GM12892 (cell line): ENCODE measurements at regions not wholly inside any gene's neighbourhood (a gene's known extent, or its start where the extent isn't known, plus 50 kb on each side); places are given as distances from the start of the nearest gene placed in this dataset.

ENCODE experiments used
- DNase-seq: peaks from one replicate; pipeline ENCODE4 v3.0.0; 2011; ENCODE audit not compliant: insufficient read length
- FAIRE-seq: peaks from 2 replicates; lab custom pipeline; 2011; peaks lifted over from hg19 to GRCh38; lab: Jason Lieb, UNC
- POLR2A ChIP-seq: IDR thresholded peaks from 2 replicates; pipeline ENCODE4 v1.6.1; 2011; ENCODE audit warnings: low read depth, low read length, control low read depth
- POLR2AphosphoS5 ChIP-seq: IDR thresholded peaks from 2 replicates; pipeline ENCODE4 v1.6.1; 2011; ENCODE audit warnings: low read depth, low read length, control low read depth
- TAF1 ChIP-seq: IDR thresholded peaks from 2 replicates; pipeline ENCODE4 v1.6.1; 2011; ENCODE audit warnings: low read depth, mild to moderate bottlenecking, control low read depth, low read length, borderline replicate concordance

DNA sequence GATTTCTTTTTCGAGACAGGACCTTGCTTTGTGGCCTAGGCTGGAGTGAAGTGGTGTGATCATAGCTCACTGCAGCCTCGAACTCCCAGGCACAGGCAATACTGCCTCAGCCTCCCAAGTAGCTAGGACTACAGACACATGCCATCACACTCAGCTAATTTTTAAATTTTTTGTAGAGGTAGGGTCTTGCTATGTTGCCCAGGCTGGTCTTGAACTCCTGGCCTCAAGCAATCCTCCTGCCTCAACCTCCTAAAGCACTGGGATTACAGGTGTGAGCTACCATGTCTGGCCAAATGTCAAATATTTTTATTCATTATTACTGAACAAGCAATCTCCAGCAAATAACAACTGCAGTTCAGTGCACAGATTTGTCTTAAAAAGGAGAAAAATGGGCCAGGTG, 131.7 kb upstream of the IFNGR1 start:
- FAIRE-seq (no peak), DNase-seq (no peak)

DNA sequence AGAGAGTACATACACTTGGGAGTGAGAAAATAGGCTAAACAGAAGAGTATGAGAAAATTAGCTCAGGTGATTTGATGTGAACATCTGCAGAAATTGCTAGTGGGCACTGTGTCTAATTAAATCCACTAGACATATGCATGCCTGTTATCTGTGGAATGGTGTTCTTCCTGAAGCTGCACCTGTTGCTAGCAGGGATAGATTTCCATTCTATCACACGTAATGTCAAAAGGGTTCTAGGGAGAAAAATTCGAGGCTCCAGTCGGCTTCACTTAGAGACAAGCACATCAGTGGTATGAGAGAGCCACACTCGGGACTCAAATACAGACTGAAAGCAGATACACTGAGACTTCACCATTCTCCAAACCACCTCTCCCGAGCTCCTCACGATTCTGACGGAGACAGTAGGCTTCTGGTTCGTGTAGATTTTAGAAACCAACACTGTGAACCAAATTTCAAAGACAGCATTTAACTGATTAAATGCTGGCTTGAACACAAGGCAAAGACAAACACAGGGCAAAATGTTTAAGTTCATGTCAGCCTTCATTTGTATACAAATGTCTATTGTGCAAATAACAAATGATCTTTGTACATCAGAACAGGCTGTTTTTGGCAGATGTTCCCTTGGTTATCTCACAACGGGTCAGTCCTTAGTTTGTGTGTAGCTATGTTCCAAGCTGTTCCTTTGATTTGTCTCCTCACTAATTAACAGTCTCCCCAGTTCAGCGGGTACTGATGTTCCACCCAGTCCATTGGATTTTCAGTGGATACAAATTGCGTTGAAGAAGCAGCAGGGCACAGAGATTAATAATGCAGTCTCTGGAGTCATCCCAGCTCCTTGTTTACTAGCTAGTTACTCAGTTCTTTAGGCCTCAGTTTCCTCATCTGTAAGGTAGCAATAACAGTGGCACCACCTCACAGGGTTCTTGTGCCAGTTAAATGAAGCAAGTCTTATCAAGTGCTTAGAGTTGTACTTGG, 131.0 kb upstream of the IFNGR1 start:
- DNase-seq, result no peak
- FAIRE-seq, result peak; percentile 38
- TF ChIP-seq POLR2AphosphoS5, result no peak
- TF ChIP-seq TAF1, result no peak
- no peak for TF ChIP-seq POLR2A

More for the DNA sequence above, 131.7 kb upstream of the IFNGR1 start:
- TF ChIP-seq POLR2AphosphoS5 (no peak), TAF1 (no peak), POLR2A (no peak)

DNA sequence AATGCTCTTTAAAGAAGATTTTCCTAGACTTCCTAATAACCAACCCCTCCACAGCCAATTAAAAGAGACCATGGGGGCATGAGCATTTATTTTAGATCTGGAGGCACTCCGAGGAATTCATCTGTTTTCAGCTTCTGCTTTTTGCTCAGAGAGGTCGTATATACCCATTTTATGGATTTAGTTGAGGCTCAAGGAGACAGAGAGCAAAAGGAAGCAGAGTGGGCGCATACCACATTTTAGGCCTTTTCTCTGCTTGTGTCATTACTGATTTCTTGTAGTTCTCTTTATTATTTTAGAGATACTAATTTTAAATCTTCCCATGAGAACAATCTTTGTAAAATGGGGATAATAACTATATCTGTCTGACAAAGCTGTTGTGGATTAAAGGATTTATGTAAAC, 129.6 kb upstream of the IFNGR1 start:
- FAIRE-seq, result no peak
- no peak for DNase-seq
- no peak for TF ChIP-seq POLR2AphosphoS5
- no peak for TF ChIP-seq TAF1
- no peak for TF ChIP-seq POLR2A

GRCh38 chr6:137343241-137343640, 124.1 kb upstream of the IFNGR1 start:
- no peak for FAIRE-seq
- no peak for DNase-seq
- TF ChIP-seq TAF1 (no peak), POLR2A (no peak), POLR2AphosphoS5 (no peak)

GRCh38 chr6:137342607-137343190, 123.5 kb upstream of the IFNGR1 start:
- DNase-seq, result no peak
- peak; percentile 87 for FAIRE-seq
- TF ChIP-seq POLR2AphosphoS5 (no peak), TAF1 (no peak), POLR2A (no peak)

- TF ChIP-seq POLR2AphosphoS5, result no peak
- TF ChIP-seq TAF1, result no peak
- no peak for TF ChIP-seq POLR2A
- DNase-seq, result peak; percentile 8
- no peak for FAIRE-seq
Measured at GRCh38 chr6:137341681-137342195, 122.6 kb upstream of the IFNGR1 start.

GRCh38 chr6:137339929-137340559, 120.9 kb upstream of the IFNGR1 start:
- TF ChIP-seq TAF1, result no peak
- no peak for TF ChIP-seq POLR2AphosphoS5
- no peak for TF ChIP-seq POLR2A
- FAIRE-seq (peak; percentile 21), DNase-seq (no peak)

DNA sequence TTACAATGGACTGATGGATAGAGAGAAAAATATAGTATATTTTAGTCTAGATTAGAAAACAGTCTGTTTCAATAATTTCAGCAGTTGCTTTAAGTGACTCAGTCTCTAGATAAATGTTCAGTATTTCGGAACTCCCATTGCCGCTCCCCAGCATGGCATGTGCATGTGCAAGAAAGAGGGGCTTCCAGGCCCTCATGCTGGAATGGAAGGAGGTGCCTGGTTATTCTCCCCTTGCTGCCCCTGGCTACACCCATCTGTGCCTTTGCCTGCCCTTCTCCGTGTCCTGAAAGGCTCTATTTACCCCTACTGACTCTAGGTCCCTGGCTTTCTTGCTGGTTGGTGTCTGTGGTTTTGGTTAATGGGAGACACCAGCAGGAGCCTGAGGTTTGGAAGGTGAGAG, 115.7 kb upstream of the IFNGR1 start:
- TF ChIP-seq POLR2A (no peak), TAF1 (no peak), POLR2AphosphoS5 (no peak)
- FAIRE-seq, result no peak
- no peak for DNase-seq

DNA sequence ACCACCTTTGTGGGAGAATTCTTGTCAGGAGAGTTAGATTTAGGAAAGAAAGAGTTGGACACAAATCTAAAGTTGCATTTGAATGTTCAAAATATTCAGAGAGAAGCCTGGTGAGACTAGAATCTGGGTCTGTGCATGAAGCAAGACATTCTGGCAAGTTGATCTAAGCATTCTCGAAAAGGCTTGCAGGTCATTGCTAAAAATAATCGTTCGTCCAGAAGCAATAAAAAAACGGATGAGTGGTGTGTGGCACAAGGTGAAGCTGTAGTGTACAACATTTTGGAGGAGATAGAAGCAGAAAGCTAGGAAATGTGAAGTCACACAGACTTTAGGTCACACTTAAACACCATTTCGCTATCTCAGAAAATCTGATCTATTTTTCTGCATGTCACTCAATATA, 114.9 kb upstream of the IFNGR1 start:
- no peak for FAIRE-seq
- TF ChIP-seq TAF1, result no peak
- no peak for TF ChIP-seq POLR2AphosphoS5
- no peak for TF ChIP-seq POLR2A

DNA sequence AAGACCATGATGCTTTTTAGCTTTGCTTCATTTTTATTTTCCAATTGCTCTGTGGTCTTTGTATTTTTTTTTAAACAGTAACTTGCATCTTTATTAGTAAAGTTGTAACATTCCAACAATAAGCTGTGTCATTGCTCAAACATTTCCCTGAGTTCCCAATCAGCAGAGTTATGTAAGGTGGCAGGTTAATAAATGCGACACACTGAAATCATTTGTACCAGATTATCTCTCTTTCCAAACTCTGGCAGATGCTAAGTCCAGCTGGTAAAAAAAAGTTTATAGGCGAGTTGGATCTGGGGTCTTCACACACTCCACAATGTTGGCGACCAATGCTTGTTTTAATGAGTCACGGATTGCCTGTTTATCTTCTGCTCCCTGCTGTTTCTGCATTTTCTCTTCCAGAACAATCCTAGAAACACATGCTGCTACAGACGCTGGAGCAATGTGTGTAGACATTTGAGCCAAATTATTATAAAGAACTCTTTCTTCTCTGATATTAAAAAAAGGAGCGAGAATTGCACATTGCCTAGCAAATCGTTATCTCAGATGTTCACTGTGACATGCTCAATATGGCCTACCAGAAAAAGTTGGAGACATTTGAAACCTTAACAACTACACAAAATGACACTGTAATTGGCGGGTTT, 113.6 kb upstream of the IFNGR1 start:
- TF ChIP-seq POLR2A (no peak), POLR2AphosphoS5 (no peak), TAF1 (no peak)
- FAIRE-seq (no peak), DNase-seq (no peak)

More for the DNA sequence above, 114.9 kb upstream of the IFNGR1 start:
- DNase-seq, result no peak
